ENCODE measurements at regions not wholly inside any gene's neighbourhood (a gene's known extent, or its start where the extent isn't known, plus 50 kb on each side); places are given as distances from the start of the nearest gene placed in this dataset.
A peak's percentile ranks its signal among the peaks of the same experiment; 100 is the strongest.

DNA sequence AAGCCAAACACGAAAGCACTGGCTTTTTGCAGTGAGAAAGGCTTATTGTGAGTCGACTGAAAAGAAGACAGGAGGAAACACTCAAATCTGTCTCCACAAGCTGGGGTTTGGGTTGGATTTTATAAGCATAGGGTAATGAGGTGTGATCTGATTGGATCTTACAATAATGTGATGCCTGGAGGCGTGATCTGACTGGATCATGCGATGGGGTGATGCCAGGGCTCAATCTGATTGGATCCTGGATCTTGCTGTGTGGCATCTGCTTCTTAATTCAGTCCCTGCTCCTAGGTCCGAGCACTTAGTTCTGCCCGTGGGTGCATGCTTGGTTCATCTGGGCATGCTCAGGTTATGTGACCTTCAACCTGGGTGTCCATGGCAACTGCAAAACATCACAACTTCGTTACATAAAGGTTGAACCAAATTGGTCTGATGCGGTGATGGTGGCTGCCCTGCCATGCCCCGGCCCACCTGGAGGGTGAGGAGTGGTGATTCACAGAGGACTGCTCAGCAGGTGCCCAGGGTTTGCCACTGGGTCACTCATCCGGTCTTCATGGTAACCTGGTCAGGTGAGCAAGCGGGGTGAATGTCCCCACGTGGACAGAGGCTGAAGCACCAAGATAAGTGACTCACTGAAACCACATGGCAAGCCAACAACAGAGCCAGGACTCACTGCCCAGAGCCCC is 111.0 kb downstream of the KCNF1 start:
- no peak for DNase-seq (ENCODE audit: low read depth in 1 of 2, low spot score in 1 of 2)
- no peaks in the 10 kb centered on the region for H3K9me3 ChIP-seq (ENCODE audit: low read depth)
- no peak overlapping the region for H3K27ac ChIP-seq
- H3K27me3 ChIP-seq, result no peaks in the 10 kb centered on the region
- no peak overlapping the region for H3K4me3 ChIP-seq
- no peaks in the 10 kb centered on the region for H3K36me3 ChIP-seq
- peaks cover 3% of the 10 kb centered on the region for H3K4me1 ChIP-seq (ENCODE audit: low read depth)
- TF ChIP-seq, protein P1, sequence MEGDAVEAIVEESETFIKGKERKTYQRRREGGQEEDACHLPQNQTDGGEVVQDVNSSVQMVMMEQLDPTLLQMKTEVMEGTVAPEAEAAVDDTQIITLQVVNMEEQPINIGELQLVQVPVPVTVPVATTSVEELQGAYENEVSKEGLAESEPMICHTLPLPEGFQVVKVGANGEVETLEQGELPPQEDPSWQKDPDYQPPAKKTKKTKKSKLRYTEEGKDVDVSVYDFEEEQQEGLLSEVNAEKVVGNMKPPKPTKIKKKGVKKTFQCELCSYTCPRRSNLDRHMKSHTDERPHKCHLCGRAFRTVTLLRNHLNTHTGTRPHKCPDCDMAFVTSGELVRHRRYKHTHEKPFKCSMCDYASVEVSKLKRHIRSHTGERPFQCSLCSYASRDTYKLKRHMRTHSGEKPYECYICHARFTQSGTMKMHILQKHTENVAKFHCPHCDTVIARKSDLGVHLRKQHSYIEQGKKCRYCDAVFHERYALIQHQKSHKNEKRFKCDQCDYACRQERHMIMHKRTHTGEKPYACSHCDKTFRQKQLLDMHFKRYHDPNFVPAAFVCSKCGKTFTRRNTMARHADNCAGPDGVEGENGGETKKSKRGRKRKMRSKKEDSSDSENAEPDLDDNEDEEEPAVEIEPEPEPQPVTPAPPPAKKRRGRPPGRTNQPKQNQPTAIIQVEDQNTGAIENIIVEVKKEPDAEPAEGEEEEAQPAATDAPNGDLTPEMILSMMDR (IDR thresholded peaks at IDR 0.05; ENCODE audit: low read depth, low read length), result no peak

DNA sequence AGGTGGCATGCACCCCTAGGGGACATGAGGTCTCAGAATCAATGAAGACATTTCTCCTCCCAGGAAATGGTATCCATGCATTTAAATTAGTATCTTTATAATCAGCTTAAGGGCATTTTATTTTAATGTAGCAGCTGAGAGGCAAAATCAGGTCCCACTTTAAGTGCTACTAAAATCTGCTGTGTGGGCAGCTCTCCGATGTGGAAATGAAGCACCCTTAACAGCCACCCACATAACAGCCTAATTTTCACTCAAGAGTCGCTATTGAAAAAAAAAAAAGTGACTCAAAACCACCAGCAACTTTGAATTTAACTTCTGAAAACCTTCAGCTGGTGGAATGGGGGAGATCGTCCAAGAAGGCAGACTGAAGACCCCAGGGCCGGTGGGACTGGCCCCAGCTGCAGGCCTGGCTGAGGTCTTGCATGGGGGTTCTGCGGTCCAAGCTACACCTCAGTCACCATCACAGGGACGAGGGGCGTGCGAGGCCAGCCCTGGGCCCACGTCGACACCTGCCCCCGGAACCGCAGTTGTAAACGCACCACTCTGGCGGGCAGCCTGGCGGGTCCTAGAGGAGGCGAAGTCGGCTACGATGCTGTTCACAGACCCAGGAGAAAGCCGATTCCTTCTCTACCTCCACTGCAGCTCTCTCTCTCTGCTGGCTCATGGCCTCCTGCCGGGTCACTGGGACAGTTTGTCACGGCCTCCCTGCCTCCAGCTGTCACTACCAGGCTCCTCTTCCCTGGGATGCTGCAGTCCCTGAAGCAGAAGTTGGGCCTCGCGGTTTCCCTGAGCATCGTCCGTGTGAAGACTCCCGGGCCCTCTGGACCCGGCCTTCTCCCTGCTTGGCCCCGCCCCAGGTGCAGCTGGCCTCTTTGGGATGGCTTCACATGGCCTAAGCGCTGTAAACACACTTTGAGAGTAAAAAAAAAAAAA is 111.9 kb downstream of the KCNF1 start:
- TF ChIP-seq, protein P1 (IDR thresholded peaks at IDR 0.05; ENCODE audit: low read depth, low read length), result no peak
- Histone ChIP-seq H3K4me1 (ENCODE audit: low read depth) (peaks cover 3% of the 10 kb centered on the region), H3K27ac (no peak overlapping the region), H3K9me3 (ENCODE audit: low read depth) (no peaks in the 10 kb centered on the region), H3K27me3 (no peaks in the 10 kb centered on the region), H3K36me3 (no peaks in the 10 kb centered on the region), H3K4me3 (no peak overlapping the region)
- DNase-seq (ENCODE audit: low read depth in 1 of 2, low spot score in 1 of 2), result no peak

DNA sequence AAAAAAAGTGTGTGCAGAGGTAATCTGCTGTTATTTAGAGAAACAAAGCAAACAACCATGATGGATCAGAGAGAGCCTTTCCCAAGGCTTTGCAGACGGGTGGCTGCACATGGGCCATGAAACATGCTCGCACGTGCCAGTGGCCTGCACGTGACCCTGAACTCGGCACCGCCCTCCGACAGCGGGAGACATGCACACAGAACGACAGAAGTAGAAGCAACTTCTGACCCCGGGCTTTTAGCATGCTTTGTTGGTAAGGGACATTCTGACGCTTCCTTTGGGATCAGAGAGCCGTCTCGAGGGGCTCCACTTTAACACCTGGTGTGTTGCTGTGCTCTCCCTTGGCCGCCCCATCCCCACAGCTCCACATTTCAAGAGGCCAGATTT is 112.5 kb downstream of the KCNF1 start:
- Histone ChIP-seq H3K27ac (no peak overlapping the region), H3K9me3 (ENCODE audit: low read depth) (no peaks in the 10 kb centered on the region), H3K4me1 (ENCODE audit: low read depth) (peaks cover 3% of the 10 kb centered on the region), H3K4me3 (no peak overlapping the region), H3K36me3 (no peaks in the 10 kb centered on the region), H3K27me3 (no peaks in the 10 kb centered on the region)
- TF ChIP-seq, protein P1 (IDR thresholded peaks at IDR 0.05; ENCODE audit: low read depth, low read length), result no peak
- peak in 1 of 2 donors; percentile 37 for DNase-seq (ENCODE audit: low read depth in 1 of 2, low spot score in 1 of 2)

DNA sequence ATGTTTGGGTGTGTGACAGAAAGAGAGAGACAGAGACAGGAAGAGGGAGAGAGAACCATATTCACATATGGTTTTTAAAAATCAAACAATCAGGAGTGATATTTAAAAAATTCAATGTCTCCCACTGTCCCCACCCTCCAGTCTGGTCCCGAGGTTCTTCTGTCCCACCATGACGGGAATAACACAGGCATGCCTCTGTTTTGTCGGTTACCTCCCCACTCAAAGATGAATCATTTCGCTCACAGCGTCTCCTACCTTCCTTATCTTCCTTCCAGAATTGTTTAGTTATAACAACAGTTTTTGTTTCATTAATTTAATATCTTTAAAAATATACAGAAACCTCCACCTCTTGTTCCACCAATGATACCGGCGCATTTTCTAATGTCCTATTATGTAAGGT is 113.0 kb downstream of the KCNF1 start:
- TF ChIP-seq, protein P1 (IDR thresholded peaks at IDR 0.05; ENCODE audit: low read depth, low read length), result no peak

DNA sequence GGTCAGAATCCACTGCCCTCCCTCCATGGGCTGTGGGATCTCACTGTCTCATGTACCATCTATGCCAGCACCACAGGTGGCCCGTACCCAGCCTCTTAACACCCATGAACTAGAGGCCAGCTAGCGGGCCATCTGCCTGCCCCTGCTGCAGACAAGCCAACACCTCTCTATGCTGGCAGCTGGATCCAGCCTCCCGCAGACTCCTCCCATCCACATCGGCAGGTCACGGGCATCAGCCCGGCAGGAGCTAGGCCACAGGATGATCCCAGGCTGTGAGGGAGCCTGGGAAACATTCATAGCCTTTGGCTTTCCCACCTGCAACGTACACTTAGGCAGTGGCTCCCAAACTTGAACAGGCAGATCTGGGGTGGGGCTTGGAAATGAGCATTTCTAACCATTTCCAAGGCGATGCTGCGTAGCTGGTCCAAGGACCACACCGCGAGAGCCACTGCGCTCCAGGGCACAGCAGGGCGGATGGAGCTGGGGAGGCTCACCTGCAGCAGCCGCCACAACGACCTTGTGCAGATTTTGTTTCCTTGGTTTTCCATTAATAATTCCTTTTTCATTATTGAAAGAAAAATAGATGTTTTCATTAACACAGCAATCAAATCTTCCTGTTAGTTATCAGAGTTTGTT is 114.7 kb downstream of the KCNF1 start:
- DNase-seq (ENCODE audit: low read depth in 1 of 2, low spot score in 1 of 2), result no peak
- no peaks in the 10 kb centered on the region for H3K4me1 ChIP-seq (ENCODE audit: low read depth)
- TF ChIP-seq, protein P1 (IDR thresholded peaks at IDR 0.05; ENCODE audit: low read depth, low read length), result no peak
- H3K27ac ChIP-seq, result no peak overlapping the region
- no peaks in the 10 kb centered on the region for H3K36me3 ChIP-seq
- H3K4me3 ChIP-seq, result no peak overlapping the region
- no peaks in the 10 kb centered on the region for H3K9me3 ChIP-seq (ENCODE audit: low read depth)
- no peaks in the 10 kb centered on the region for H3K27me3 ChIP-seq

More for the DNA sequence above, 113.0 kb downstream of the KCNF1 start:
- no peak overlapping the region for H3K4me3 ChIP-seq
- peak in 1 of 2 donors; percentile 1 for DNase-seq (ENCODE audit: low read depth in 1 of 2, low spot score in 1 of 2)
- H3K9me3 ChIP-seq (ENCODE audit: low read depth), result no peaks in the 10 kb centered on the region
- H3K4me1 ChIP-seq (ENCODE audit: low read depth), result peaks cover 3% of the 10 kb centered on the region
- no peaks in the 10 kb centered on the region for H3K36me3 ChIP-seq
- no peaks in the 10 kb centered on the region for H3K27me3 ChIP-seq
- no peak overlapping the region for H3K27ac ChIP-seq

All from cardiac muscle cell (in vitro differentiated cells and primary cell).